H9 (cell line): ENCODE measurements at regions not wholly inside any gene's neighbourhood (a gene's known extent, or its start where the extent isn't known, plus 50 kb on each side); places are given as distances from the start of the nearest gene placed in this dataset.

Source experiments
- DNase-seq: peaks from one replicate; pipeline ENCODE4 v3.0.0-alpha.2; 2017
- H2AFZ ChIP-seq: one replicate; pipeline ENCODE4 v1.6.1; 2013; ENCODE audit warnings: mild to moderate bottlenecking, low read length, control low read depth, moderate library complexity
- H2AK5ac ChIP-seq: 2 replicates; pipeline ENCODE4 v1.6.1; 2013; ENCODE audit warnings: low read length, control low read depth, mixed read lengths; ENCODE audit not compliant: insufficient read length
- H2BK120ac ChIP-seq: one replicate; pipeline ENCODE4 v1.6.1; 2013; ENCODE audit warnings: low read depth, mild to moderate bottlenecking, low read length, control low read depth, inconsistent platforms; ENCODE audit not compliant: poor library complexity, severe bottlenecking
- H2BK12ac ChIP-seq: 2 replicates; pipeline ENCODE4 v1.6.1; 2013; ENCODE audit warnings: low read length, control low read depth, mixed read lengths, low read depth; ENCODE audit not compliant: insufficient read length
- H2BK15ac ChIP-seq: 2 replicates; pipeline ENCODE4 v1.6.1; 2013; ENCODE audit warnings: low read depth, low read length, control low read depth
- H2BK20ac ChIP-seq: one replicate; pipeline ENCODE4 v1.6.1; 2013; ENCODE audit warnings: low read depth, mild to moderate bottlenecking, low read length, control low read depth, inconsistent platforms; ENCODE audit not compliant: poor library complexity, severe bottlenecking
- H2BK5ac ChIP-seq: 2 replicates; pipeline ENCODE4 v1.6.1; 2013; ENCODE audit warnings: low read length, control low read depth, mixed read lengths; ENCODE audit not compliant: insufficient read length
- H3K14ac ChIP-seq: 2 replicates; pipeline ENCODE4 v1.6.1; 2013; ENCODE audit warnings: low read length, control low read depth; ENCODE audit not compliant: insufficient read depth
- H3K18ac ChIP-seq: 2 replicates; pipeline ENCODE4 v1.6.1; 2013; ENCODE audit warnings: low read depth, mild to moderate bottlenecking, mixed read lengths, low read length, control low read depth; ENCODE audit not compliant: insufficient read length
- H3K23ac ChIP-seq: 2 replicates; pipeline ENCODE4 v1.6.1; 2013; ENCODE audit warnings: low read length, control low read depth, mixed read lengths, low read depth; ENCODE audit not compliant: insufficient read length
- H3K23me2 ChIP-seq: 2 replicates; pipeline ENCODE4 v1.6.1; 2013; ENCODE audit warnings: low read depth, mild to moderate bottlenecking, mixed read lengths, low read length, control low read depth; ENCODE audit not compliant: insufficient read length, poor library complexity, severe bottlenecking
- H3K27ac ChIP-seq: 2 replicates; pipeline ENCODE4 v1.5.1; 2013; ENCODE audit warnings: low read length, control low read depth, mixed read lengths, low read depth; ENCODE audit not compliant: insufficient read length
- H3K27me3 ChIP-seq: 2 replicates; pipeline ENCODE4 v1.6.1; 2013; ENCODE audit warnings: low read length, control low read depth, inconsistent platforms; ENCODE audit not compliant: insufficient read depth
- H3K4ac ChIP-seq: 2 replicates; pipeline ENCODE4 v1.6.1; 2013; ENCODE audit warnings: low read depth, mild to moderate bottlenecking, control low read depth, inconsistent platforms, low read length, moderate library complexity
- H3K4me1 ChIP-seq: 2 replicates; pipeline ENCODE4 v1.6.1; 2013; ENCODE audit warnings: low read length, control low read depth, inconsistent platforms; ENCODE audit not compliant: insufficient read depth
- H3K4me2 ChIP-seq: 2 replicates; pipeline ENCODE4 v1.6.1; 2013; ENCODE audit warnings: low read length, control low read depth, mixed read lengths; ENCODE audit not compliant: insufficient read length, insufficient read depth
- H3K56ac ChIP-seq: 2 replicates; pipeline ENCODE4 v1.6.1; 2013; ENCODE audit warnings: low read depth, mild to moderate bottlenecking, mixed read lengths, low read length, control low read depth; ENCODE audit not compliant: insufficient read length
- H3K79me1 ChIP-seq: 2 replicates; pipeline ENCODE4 v1.6.1; 2013; ENCODE audit warnings: low read depth, mild to moderate bottlenecking, moderate library complexity, low read length, control low read depth, inconsistent platforms; ENCODE audit not compliant: insufficient read depth, poor library complexity, severe bottlenecking
- H3K79me2 ChIP-seq: 2 replicates; pipeline ENCODE4 v1.6.1; 2013; ENCODE audit warnings: low read length, control low read depth, inconsistent platforms; ENCODE audit not compliant: insufficient read depth
- H3K9ac ChIP-seq: 2 replicates; pipeline ENCODE4 v1.6.1; 2013; ENCODE audit warnings: low read length, control low read depth, mixed read lengths; ENCODE audit not compliant: insufficient read length; ENCODE audit errors: extremely low read depth
- H3K9me3 ChIP-seq: one replicate; pipeline ENCODE4 v1.6.1; 2013; ENCODE audit warnings: low read depth, low read length, inconsistent platforms; ENCODE audit not compliant: control insufficient read depth
- H3T11ph ChIP-seq: one replicate; pipeline ENCODE4 v1.6.1; 2013; ENCODE audit warnings: mild to moderate bottlenecking, low read length, control low read depth, inconsistent platforms
- H4K20me1 ChIP-seq: one replicate; pipeline ENCODE4 v1.6.1; 2013; ENCODE audit not compliant: control insufficient read depth, insufficient read length, insufficient read depth
- H4K5ac ChIP-seq: 2 replicates; pipeline ENCODE4 v1.6.1; 2013; ENCODE audit warnings: low read depth, mild to moderate bottlenecking, mixed read lengths, low read length, control low read depth; ENCODE audit not compliant: insufficient read length
- H4K8ac ChIP-seq: replicated peaks from 2 replicates; pipeline ENCODE4 v1.6.1; 2013; ENCODE audit warnings: low read length, control low read depth, mixed read lengths, low read depth; ENCODE audit not compliant: insufficient read length
- H4K91ac ChIP-seq: 2 replicates; pipeline ENCODE4 v1.6.1; 2013; ENCODE audit warnings: low read depth, mild to moderate bottlenecking, moderate library complexity, mixed read lengths, low read length, control low read depth; ENCODE audit not compliant: insufficient read length
- H3K27ac Mint-ChIP-seq, 3 experiments: 2 replicates in 2 of 3; 3 replicates in 1 of 3; pipeline ENCODE4 v1.8.0; 2020 to 2021; ENCODE audit warnings: mixed read lengths in 3 of 3, mild to moderate bottlenecking in 1 of 3, moderate library complexity in 1 of 3
- H3K27me3 Mint-ChIP-seq: 2 replicates; pipeline ENCODE4 v1.8.0; 2021; ENCODE audit warnings: low read depth, mild to moderate bottlenecking, moderate library complexity, mixed read lengths
- H3K36me3 Mint-ChIP-seq, 3 experiments: 2 replicates in 2 of 3; 3 replicates in 1 of 3; pipeline ENCODE4 v1.8.0; 2020 to 2021; ENCODE audit warnings: low read depth in 3 of 3, mixed read lengths in 3 of 3; ENCODE audit not compliant: insufficient read depth in 1 of 3
- H3K4me1 Mint-ChIP-seq, 2 experiments: 2 replicates each; pipeline ENCODE4 v1.8.0; 2020; ENCODE audit warnings: mixed read lengths in 2 of 2
- H3K4me3 Mint-ChIP-seq, 2 experiments: 2 replicates in 1 of 2; 3 replicates in 1 of 2; pipeline ENCODE4 v1.8.0; 2020 to 2021; ENCODE audit warnings: mild to moderate bottlenecking in 2 of 2, mixed read lengths in 2 of 2, moderate library complexity in 1 of 2
- H3K9me3 Mint-ChIP-seq, 2 experiments: 2 replicates in 1 of 2; 3 replicates in 1 of 2; pipeline ENCODE4 v1.8.0; 2020; ENCODE audit warnings: mild to moderate bottlenecking in 2 of 2, mixed read lengths in 2 of 2, moderate library complexity in 1 of 2
- CTCF ChIP-seq: fragments of 200-600 bp; sonication (generic); conservative IDR thresholded peaks from 3 replicates; pipeline ENCODE4 v1.8.0; 2021; ENCODE audit warnings: antibody characterized with exemption, mild to moderate bottlenecking
- WGBS: extraction: QIAGEN DNeasy Blood & Tissue Kit; methylation state at CpG from one replicate; pipeline ENCODE4 v1.1.7; 2013; ENCODE audit warnings: missing lambda C conversion rate, low lambda C conversion rate, mixed read lengths; ENCODE audit not compliant: insufficient read length; ENCODE audit errors: extremely low coverage; 5-methylcytosine and 5-hydroxymethylcytosine counted together

- no peaks in the 10 kb centered on the region for H3K79me1 ChIP-seq
- no peak overlapping the region for H3T11ph ChIP-seq
- WGBS, result no CpG with 5 or more reads among the region's 3 CpGs
- H4K8ac ChIP-seq, result no peak overlapping the region
- no peak overlapping the region for H3K27ac ChIP-seq
- Mint-ChIP-seq H3K4me3 (no peak overlapping the region), H3K36me3 (no peaks in the 10 kb centered on the region), H3K27me3 (no peaks in the 10 kb centered on the region), H3K9me3 (no peaks in the 10 kb centered on the region), H3K27ac (no peak overlapping the region), H3K4me1 (peaks cover 0 to 2% of the 10 kb centered on the region in 2 experiments; a peak in 1 of 4 replicates)
- H3K4ac ChIP-seq, result no peak overlapping the region
- H3K4me2 ChIP-seq, result no peak overlapping the region
- DNase-seq, result no peak
- H4K91ac ChIP-seq, result no peak overlapping the region
- no peak overlapping the region for H2AFZ ChIP-seq
- H3K9ac ChIP-seq, result no peak overlapping the region
- H2BK5ac ChIP-seq, result no peak overlapping the region
- no peaks in the 10 kb centered on the region for H3K79me2 ChIP-seq
- no peak overlapping the region for H2BK120ac ChIP-seq
- H2BK12ac ChIP-seq, result no peak overlapping the region
- no peak overlapping the region for H2BK20ac ChIP-seq
- H2BK15ac ChIP-seq, result no peak overlapping the region
- H3K23me2 ChIP-seq, result no peaks in the 10 kb centered on the region
- H3K18ac ChIP-seq, result no peak overlapping the region
- no peak overlapping the region for H3K14ac ChIP-seq
- H3K4me1 ChIP-seq, result no peaks in the 10 kb centered on the region
- no peaks in the 10 kb centered on the region for H4K20me1 ChIP-seq
- H2AK5ac ChIP-seq, result no peak overlapping the region
- no peak overlapping the region for H4K5ac ChIP-seq
- no peak overlapping the region for H3K56ac ChIP-seq
- no peak overlapping the region for H3K23ac ChIP-seq
- TF ChIP-seq CTCF, result no peak
- no peaks in the 10 kb centered on the region for H3K27me3 ChIP-seq
- H3K9me3 ChIP-seq, result no peaks in the 10 kb centered on the region
Observed at GRCh38 chr4:66628146-66628545, 917.2 kb downstream of the CENPC start.
